ENCODE measurements at regions not wholly inside any gene's neighbourhood (a gene's known extent, or its start where the extent isn't known, plus 50 kb on each side); places are given as distances from the start of the nearest gene placed in this dataset.

GRCh38 chr2:234834228-234834923 is 117.4 kb upstream of the SH3BP4 start:
- DNase-seq, result no peak

- DNase-seq, result no peak
These were observed 121.0 kb upstream of the SH3BP4 start for GRCh38 chr2:234830853-234831252.

GRCh38 chr2:234829074-234829455 is 122.8 kb upstream of the SH3BP4 start:
- DNase-seq, result no peak

GRCh38 chr2:234828382-234829073 is 123.3 kb upstream of the SH3BP4 start:
- DNase-seq, result no peak

GRCh38 chr2:234827096-234827860 is 124.5 kb upstream of the SH3BP4 start:
- no peak for DNase-seq

GRCh38 chr2:234826681-234827080 is 125.1 kb upstream of the SH3BP4 start:
- no peak for DNase-seq

- no peak for DNase-seq
These were observed 126.2 kb upstream of the SH3BP4 start for GRCh38 chr2:234825616-234826015.

GRCh38 chr2:234823877-234824376 is 127.9 kb upstream of the SH3BP4 start:
- no peak for DNase-seq

- DNase-seq, result no peak
These were observed 128.5 kb upstream of the SH3BP4 start for GRCh38 chr2:234823196-234823876.

GRCh38 chr2:234821946-234822475 is 129.8 kb upstream of the SH3BP4 start:
- DNase-seq, result no peak

- no peak for DNase-seq
These were observed 132.9 kb upstream of the SH3BP4 start for GRCh38 chr2:234818937-234819336.

GRCh38 chr2:234816491-234816890 is 135.3 kb upstream of the SH3BP4 start:
- no peak for DNase-seq

GRCh38 chr2:234816056-234816455 is 135.8 kb upstream of the SH3BP4 start:
- DNase-seq, result no peak

- DNase-seq, result no peak
These were observed 137.4 kb upstream of the SH3BP4 start for GRCh38 chr2:234814374-234814773.

- no peak for DNase-seq
These were observed 139.0 kb upstream of the SH3BP4 start for GRCh38 chr2:234812851-234813250.

- no peak for DNase-seq
These were observed 142.9 kb upstream of the SH3BP4 start for GRCh38 chr2:234808907-234809306.

- no peak for DNase-seq
These were observed 145.0 kb upstream of the SH3BP4 start for GRCh38 chr2:234806818-234807217.

- no peak for DNase-seq
These were observed 146.0 kb upstream of the SH3BP4 start for GRCh38 chr2:234805836-234806235.

- DNase-seq, result no peak
These were observed 147.1 kb upstream of the SH3BP4 start for GRCh38 chr2:234804704-234805103.

GRCh38 chr2:234802845-234803171 is 149.0 kb upstream of the SH3BP4 start:
- DNase-seq, result no peak

- no peak for DNase-seq
These were observed 149.6 kb upstream of the SH3BP4 start for GRCh38 chr2:234802071-234802844.

- DNase-seq, result no peak
These were observed 154.1 kb upstream of the SH3BP4 start for GRCh38 chr2:234797566-234798250.

Data from NCI-H526 treated with DMSO at 0.1 percent for 48 hours (cell line).